GM12874 (cell line): ENCODE measurements at regions not wholly inside any gene's neighbourhood (a gene's known extent, or its start where the extent isn't known, plus 50 kb on each side); places are given as distances from the start of the nearest gene placed in this dataset.

Experiments
- CTCF ChIP-seq: IDR thresholded peaks from 2 replicates; pipeline ENCODE4 v1.5.1; 2011; ENCODE audit warnings: low read depth, mild to moderate bottlenecking, control low read depth, low read length, moderate library complexity; ENCODE audit not compliant: insufficient read depth

DNA sequence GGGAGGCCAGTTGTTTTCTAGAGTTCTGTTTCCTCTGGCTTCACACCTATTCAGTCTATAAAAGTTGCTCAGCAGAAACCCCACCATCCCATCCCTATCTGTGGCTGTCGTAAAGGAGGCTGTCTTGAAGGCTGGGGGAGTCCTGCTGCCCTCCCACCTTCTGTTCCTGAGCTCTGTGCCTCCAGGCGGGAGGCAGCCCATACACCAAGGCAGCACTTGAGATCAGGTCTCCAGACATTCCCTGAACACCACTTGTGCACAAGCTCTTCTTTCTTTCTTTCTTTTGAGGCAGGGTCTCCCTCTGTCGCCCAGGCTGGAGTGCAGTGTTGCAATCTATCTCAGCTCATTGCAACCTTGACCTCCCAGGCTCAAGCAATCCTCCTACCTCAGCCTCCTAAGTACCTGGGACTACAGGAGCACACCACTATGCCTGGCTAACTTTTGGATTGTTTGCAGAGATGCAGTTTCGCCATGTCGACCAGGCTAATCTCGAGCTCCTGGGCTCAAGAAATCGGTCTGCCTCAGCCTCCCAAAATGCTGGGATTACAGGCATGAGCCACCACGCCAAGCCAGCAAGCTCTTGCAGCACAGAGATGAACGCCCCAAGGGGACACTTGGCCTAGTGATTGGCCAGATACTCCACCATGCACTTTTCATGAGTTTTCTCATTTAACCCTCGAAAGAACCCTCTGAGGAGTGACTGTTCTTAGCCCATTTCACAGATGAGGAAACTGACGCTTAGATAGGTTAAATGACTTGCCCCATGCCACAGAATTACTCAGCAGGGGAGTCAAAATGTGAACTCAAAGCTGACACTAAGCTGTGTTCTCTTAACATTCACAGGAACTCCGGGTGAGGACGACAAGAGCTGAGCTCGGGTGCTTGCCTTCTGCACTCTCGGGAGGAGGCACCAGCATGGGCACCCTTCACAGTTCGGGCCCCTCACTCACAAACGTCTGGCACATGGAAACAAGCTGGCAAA, 55.8 kb upstream of the ENPP6 start:
- TF ChIP-seq CTCF = no peak

DNA sequence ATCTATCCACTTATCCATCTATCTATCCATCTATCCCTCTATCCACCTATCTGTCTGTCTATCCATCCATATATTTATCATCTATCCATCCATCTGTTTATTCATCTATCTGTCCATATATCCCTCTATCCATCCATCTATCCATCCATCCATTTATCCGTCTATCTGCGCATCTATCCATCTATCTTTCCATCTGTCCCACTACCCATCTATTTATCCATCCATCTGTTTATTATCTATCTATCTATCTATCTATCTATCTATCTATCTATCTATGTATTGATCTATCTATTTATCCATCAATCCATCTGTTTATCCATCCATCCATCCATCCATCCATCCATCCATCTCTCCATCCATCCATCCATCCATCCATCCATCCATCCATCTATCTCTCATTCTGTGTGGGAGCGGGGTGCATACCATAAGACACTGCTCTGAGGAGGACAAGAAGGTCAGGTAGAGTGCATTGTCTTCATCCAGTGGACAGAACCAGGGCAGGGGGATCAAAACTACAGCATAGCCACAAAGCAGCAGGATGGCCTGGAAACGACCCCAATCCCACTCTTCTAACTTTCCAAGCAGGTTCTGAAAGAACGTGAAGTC, 53.2 kb upstream of the ENPP6 start:
- no peak for TF ChIP-seq CTCF

DNA sequence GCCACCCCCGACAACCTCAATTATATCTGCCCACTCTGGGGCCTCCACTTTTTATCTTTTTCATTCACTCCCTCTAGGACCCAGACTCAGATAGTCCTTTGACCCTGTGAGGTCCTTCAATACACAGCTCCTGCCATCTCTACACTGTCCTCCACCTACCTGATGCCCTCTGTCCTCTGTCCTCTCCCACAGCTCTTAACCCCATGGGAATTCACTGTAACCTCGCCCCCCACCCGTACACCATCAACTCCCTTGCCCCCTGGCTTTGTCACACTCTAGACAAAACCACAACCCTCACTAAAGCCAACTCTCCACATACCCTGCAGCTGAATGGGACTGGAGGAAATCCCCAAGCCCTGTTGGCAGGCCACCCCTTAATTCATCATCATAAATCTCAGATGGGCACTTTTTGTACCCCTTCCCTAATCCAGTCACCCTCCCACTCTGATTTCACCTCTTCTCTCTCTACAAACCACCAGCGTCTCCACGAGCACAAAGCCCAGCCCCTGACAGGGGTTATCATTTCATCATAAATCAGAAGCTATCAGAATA, 52.3 kb upstream of the ENPP6 start:
- no peak for TF ChIP-seq CTCF

GRCh38 chr4:184268584-184269160, 51.0 kb upstream of the ENPP6 start:
- TF ChIP-seq CTCF = no peak

DNA sequence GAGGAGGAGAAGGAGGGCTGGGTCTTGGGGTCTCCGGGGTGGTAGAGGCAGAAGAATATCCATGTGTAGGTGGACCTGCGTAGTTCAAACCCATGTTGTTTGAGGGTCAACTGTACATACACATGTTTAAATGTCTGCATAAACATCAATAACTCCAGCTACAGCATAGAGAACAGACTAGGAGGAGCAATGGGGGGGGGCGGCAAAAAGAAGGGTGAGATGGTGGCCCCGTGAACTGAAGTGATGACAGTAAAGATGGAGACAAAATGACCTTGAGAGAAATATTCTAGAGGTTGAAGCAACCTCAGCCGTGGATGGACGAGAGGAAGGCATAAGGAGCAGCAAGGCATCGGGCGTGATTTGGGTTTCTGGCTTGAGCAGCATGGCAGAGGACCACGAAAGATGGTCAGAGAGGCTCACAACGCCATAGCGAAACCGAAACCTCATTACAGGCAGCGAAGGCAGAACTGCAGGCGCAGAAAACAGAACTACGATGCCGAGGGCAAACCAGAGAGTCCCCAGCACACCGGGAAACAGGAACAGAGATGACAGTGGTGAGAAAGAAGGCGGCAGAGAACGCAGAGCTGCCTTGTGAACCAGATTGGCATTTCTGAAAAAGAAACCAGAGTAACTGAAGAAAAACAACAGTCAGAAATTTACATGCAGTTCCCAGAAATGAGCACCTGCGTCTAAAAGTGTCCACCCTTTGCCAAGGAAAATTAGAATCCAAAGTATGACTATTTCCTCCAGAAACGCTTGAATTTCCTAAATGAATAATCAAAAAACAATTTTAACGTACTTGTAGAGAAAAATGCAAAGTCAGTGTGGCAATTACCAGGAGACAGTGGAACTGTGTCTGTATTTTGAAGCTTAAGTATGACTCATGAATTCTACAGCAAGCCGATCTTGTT, 50.3 kb upstream of the ENPP6 start:
- no peak for TF ChIP-seq CTCF
